HepG2 (cell line): ENCODE measurements at regions not wholly inside any gene's neighbourhood (a gene's known extent, or its start where the extent isn't known, plus 50 kb on each side); places are given as distances from the start of the nearest gene placed in this dataset.

Experiments
- CTCF ChIP-seq: sonication (generic); formaldehyde crosslinking; IDR thresholded peaks from 2 replicates; pipeline ENCODE4 v1.5.0; 2020; ENCODE audit warnings: mild to moderate bottlenecking, missing genetic modification reagents, moderate library complexity
- FOXJ3 ChIP-seq: sonication (generic); formaldehyde crosslinking; IDR thresholded peaks from 2 replicates; pipeline ENCODE4 v1.4.0; 2020; ENCODE audit warnings: missing genetic modification reagents, mild to moderate bottlenecking, borderline replicate concordance
- POLR2A ChIP-seq, 2 experiments: IDR thresholded peaks; 2 replicates each; pipeline ENCODE4 v1.6.1; 2011; ENCODE audit warnings: low read depth in 2 of 2, low read length in 2 of 2, mild to moderate bottlenecking in 1 of 2, moderate library complexity in 1 of 2; ENCODE audit not compliant: insufficient read depth in 1 of 2
- POLR2AphosphoS5 ChIP-seq: IDR thresholded peaks from 2 replicates; pipeline ENCODE4 v1.6.1; 2012; ENCODE audit warnings: low read depth, low read length
- RCOR2 ChIP-seq: IDR thresholded peaks from 2 replicates; pipeline ENCODE4 v1.6.1; 2016; ENCODE audit warnings: missing biosample characterization, missing genetic modification reagents
- ZBTB46 ChIP-seq: sonication (generic); formaldehyde crosslinking; IDR thresholded peaks from 2 replicates; pipeline ENCODE4 v1.4.0; 2020; ENCODE audit warnings: mild to moderate bottlenecking, missing genetic modification reagents, borderline replicate concordance
- ZNF205 ChIP-seq: IDR thresholded peaks from 2 replicates; pipeline ENCODE4 v1.6.1; 2018; ENCODE audit warnings: missing biosample characterization, missing genetic modification reagents

- TF ChIP-seq ZNF205 (CRISPR knock-in tag): peak; percentile 82; the same call in 1 of the 2 replicates
- peak; percentile 50 to 75; a peak in 3 of 4 replicates for TF ChIP-seq POLR2A (IDR thresholded peaks at IDR 0.05; ENCODE audit: insufficient read depth in 1 of 2, low read depth in 2 of 2, low read length in 2 of 2)
- peak; percentile 92 for TF ChIP-seq RCOR2
- TF ChIP-seq ZBTB46: no peak
- peak; percentile 26; the same call in 1 of the 2 replicates for TF ChIP-seq POLR2AphosphoS5
- peak; percentile 76; the same call in 1 of the 2 replicates for TF ChIP-seq FOXJ3 (CRISPR knock-in tag)
- no peak; the same call in 1 of the 2 replicates for TF ChIP-seq CTCF (CRISPR knock-in tag)
Observed at GRCh38 chr6:167210375-167211294, 52.9 kb upstream of the GPR31 start.
